GM18519 (cell line): ENCODE measurements at regions not wholly inside any gene's neighbourhood (a gene's known extent, or its start where the extent isn't known, plus 50 kb on each side); places are given as distances from the start of the nearest gene placed in this dataset.

Experiments
- ATAC-seq: cut with Tn5 transposase; IDR thresholded peaks from one replicate; pipeline ENCODE4 v1.9.1; 2021; ENCODE audit warnings: mild to moderate bottlenecking, moderate library complexity; ENCODE audit not compliant: unreplicated experiment, low FRiP score

- ATAC-seq, result no peak
Observed at GRCh38 chr2:21468624-21469023, 344.9 kb downstream of the TDRD15 start.

GRCh38 chr2:21469158-21469557 lies 345.4 kb downstream of the TDRD15 start:
- no peak for ATAC-seq

- no peak for ATAC-seq
Observed at GRCh38 chr2:21469564-21469963, 345.8 kb downstream of the TDRD15 start.

- no peak for ATAC-seq
Observed at GRCh38 chr2:21480162-21480561, 356.4 kb downstream of the TDRD15 start.

GRCh38 chr2:21484643-21485042 lies 360.9 kb downstream of the TDRD15 start:
- ATAC-seq, result no peak

- no peak for ATAC-seq
Observed at GRCh38 chr2:21486445-21486844, 362.7 kb downstream of the TDRD15 start.

- no peak for ATAC-seq
Observed at GRCh38 chr2:21489080-21489479, 365.3 kb downstream of the TDRD15 start.

- no peak for ATAC-seq
Observed at GRCh38 chr2:21498016-21498415, 374.2 kb downstream of the TDRD15 start.

GRCh38 chr2:21500401-21500945 lies 376.7 kb downstream of the TDRD15 start:
- ATAC-seq, result no peak

- ATAC-seq, result no peak
Observed at GRCh38 chr2:21501376-21502027, 377.7 kb downstream of the TDRD15 start.

- ATAC-seq, result no peak
Observed at GRCh38 chr2:21515903-21516302, 392.1 kb downstream of the TDRD15 start.

- ATAC-seq, result no peak
Observed at GRCh38 chr2:21519412-21519811, 395.6 kb downstream of the TDRD15 start.

GRCh38 chr2:21519821-21520220 lies 396.1 kb downstream of the TDRD15 start:
- no peak for ATAC-seq

GRCh38 chr2:21535826-21536225 lies 412.1 kb downstream of the TDRD15 start:
- no peak for ATAC-seq

- ATAC-seq, result no peak
Observed at GRCh38 chr2:21539685-21540084, 415.9 kb downstream of the TDRD15 start.

GRCh38 chr2:21543630-21544029 lies 419.9 kb downstream of the TDRD15 start:
- ATAC-seq, result no peak

- ATAC-seq, result no peak
Observed at GRCh38 chr2:21544392-21544791, 420.6 kb downstream of the TDRD15 start.

GRCh38 chr2:21552981-21553380 lies 429.2 kb downstream of the TDRD15 start:
- no peak for ATAC-seq

GRCh38 chr2:21559351-21559750 lies 435.6 kb downstream of the TDRD15 start:
- ATAC-seq, result no peak

- ATAC-seq, result no peak
Observed at GRCh38 chr2:21561965-21562364, 438.2 kb downstream of the TDRD15 start.

GRCh38 chr2:21567395-21567794 lies 443.6 kb downstream of the TDRD15 start:
- ATAC-seq, result no peak

GRCh38 chr2:21571686-21572085 lies 447.9 kb downstream of the TDRD15 start:
- ATAC-seq, result no peak

GRCh38 chr2:21580391-21580790 lies 456.6 kb downstream of the TDRD15 start:
- ATAC-seq, result no peak
